ENCODE measurements at regions not wholly inside any gene's neighbourhood (a gene's known extent, or its start where the extent isn't known, plus 50 kb on each side); places are given as distances from the start of the nearest gene placed in this dataset.
A peak's percentile ranks its signal among the peaks of the same experiment; 100 is the strongest.

DNA sequence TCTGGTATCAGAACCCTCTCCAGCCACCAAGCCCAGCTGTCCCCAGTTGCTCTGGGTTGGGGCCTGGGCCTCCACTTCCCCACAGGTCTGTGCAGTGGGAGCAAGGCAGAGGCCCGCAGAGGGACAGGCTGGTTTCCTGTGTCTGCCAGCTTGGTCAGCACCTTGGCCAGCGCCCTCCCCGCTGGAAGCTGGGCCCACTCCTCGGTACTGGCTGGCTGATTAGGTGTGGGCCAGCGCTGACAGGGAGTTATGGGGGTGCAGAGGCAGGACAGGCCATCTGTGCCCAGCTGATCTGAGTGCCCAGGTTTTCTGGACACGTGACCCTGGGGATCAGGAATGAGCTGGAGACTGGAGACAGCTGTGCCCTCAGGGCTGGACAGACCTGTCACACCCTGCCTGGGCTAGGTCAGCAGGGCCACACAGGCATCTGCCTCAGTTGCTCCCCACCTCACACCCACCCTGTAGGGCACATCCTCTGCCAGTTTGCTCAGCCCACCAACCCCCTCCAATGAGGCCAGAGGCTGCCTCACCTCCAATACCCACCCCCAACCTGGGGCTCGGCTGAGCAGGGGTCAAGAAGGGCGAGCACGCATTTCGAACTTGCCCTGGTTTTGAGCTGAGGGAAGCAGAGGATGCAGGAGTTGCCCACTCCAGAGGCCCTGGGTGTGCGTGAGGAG, 175.3 kb downstream of the IGLL1 start:
- TF ChIP-seq, protein P1, sequence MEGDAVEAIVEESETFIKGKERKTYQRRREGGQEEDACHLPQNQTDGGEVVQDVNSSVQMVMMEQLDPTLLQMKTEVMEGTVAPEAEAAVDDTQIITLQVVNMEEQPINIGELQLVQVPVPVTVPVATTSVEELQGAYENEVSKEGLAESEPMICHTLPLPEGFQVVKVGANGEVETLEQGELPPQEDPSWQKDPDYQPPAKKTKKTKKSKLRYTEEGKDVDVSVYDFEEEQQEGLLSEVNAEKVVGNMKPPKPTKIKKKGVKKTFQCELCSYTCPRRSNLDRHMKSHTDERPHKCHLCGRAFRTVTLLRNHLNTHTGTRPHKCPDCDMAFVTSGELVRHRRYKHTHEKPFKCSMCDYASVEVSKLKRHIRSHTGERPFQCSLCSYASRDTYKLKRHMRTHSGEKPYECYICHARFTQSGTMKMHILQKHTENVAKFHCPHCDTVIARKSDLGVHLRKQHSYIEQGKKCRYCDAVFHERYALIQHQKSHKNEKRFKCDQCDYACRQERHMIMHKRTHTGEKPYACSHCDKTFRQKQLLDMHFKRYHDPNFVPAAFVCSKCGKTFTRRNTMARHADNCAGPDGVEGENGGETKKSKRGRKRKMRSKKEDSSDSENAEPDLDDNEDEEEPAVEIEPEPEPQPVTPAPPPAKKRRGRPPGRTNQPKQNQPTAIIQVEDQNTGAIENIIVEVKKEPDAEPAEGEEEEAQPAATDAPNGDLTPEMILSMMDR (IDR thresholded peaks at IDR 0.05) = no peak

DNA sequence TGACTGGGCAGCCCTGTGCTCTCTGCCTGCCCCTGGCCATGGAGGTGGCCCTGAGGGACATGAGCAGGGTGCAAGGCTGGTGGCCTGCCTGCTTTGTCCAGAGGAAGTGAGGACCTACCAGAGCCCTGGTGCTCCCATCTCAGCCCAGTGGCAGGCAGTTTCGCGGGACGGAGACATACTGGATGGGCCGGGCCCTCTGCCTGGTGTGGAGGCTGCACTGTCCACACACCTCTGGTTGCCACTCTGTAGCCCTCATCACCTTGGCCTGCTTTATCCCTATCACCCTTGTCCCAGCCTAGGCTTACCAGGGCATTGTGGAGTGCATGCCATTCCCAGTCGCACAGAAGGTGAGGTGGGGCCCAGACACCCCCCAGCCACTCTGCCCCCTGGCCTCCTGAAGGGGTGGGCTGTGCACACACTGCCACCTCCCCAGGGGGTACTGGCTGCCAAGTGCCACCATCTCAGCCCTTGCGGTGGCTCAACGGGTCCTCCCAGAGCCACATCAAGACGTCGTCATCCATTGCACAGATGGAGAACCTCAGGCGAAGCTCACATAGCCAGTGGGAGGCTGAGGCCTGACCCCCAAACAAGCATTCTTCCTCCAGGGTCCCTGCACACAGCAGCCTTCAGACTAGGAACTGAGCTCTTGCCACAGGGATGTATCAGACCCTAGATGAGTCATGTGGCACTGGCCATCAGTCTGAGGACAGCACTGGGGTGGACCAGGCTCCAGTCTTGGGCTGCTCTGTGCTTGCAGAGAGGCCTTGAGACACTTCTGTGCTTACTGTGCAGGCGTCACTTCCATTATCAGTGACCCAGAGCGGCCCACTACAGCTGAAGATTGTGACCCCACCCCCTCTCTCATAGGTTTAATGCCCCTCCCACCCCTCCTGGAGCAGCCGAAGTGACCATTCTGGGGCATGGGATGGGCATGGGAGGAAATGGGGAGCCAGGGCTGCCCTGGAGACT, 176.1 kb downstream of the IGLL1 start:
- TF ChIP-seq, protein P1 (IDR thresholded peaks at IDR 0.05) = no peak

DNA sequence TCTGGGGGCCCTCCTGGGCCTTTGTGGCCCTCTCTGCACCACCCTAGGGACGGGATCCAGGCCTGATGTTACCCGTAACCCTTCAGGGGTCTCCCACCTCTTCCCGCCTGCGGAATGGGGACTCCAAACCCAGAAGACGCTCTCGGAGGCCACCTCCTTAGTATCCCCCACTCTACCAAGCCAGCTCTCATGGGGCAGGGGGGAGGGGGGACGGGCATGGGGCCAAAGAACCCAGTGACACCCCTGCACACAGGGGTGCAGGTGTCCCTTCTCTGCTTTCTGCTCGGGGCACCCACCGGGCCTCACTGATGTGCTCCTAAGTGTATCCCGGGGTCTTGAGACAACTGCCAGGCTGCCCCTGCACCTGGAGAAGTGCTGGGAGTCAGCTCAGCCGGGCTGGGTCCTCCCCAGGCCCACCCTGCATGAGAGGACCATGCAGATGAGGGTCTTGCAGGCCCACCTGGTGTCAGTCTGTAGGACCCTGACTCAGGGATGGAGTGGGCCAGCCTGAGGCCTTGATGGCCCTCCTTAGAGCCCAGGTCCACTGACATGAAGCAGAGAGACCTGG, 176.9 kb downstream of the IGLL1 start:
- TF ChIP-seq, protein P1 (IDR thresholded peaks at IDR 0.05) = no peak

DNA sequence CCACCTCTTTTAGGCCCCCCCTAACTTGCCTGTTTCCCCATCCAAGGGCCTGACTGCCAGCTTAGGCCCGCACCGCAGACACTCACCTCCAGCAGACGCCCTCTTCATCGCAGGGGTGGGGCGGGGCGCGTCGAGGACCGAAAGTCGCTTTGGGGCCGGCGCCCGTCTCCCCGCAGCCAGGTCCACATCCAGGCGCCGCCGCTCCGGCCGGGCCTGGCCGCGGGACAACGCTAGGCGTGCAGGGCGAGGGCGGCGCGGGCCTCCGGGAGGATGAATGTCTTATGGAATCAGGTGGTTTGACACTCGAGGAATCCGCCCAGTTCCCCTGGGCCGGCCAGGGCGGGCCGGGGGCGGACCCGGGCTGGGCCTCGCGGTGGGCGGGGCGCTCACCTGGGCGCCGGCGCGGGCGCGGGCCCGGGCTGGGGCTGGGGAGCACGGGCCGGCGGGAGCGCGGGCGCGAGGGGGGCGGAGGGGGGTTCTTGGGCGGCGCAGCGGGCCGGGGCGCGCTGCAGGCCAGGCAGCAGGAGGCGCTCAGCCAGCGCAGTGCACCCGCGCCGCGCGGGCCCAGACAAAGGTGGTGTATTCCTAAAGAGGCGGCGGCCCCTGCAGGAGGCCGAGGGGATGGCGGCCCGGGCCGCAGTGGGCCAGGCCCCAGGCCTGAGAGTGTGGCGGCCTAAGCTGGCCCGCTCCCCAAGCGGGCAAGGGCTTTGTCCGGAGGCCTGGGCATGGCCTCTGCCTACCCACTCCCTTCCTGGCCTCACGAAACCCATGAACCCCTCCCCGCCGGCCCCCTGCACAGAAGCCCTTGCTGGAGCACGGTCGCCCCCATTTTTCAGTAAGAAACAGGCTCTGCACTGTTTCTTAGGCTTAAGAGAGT, 177.6 kb downstream of the IGLL1 start:
- TF ChIP-seq, protein P1 (IDR thresholded peaks at IDR 0.05) = peak; percentile 86

DNA sequence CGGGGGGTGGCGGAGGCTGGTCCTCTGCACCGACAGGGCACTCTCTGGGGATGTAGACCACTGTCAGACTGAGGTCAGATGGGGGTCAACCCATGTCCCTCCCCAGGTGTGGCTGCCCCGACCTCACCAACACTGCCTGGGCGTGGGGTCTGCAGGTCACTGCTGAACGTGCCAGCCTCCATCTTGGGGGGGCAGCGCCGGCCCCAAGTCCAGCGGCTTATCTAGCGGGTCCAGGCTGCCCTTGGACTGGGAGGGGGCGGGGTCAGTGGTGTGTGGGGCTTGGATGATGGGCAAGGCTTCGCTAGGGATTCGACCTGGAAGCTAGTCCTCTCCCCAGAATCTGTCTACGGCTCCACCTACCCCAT, 178.2 kb downstream of the IGLL1 start:
- TF ChIP-seq, protein P1 (IDR thresholded peaks at IDR 0.05) = no peak

DNA sequence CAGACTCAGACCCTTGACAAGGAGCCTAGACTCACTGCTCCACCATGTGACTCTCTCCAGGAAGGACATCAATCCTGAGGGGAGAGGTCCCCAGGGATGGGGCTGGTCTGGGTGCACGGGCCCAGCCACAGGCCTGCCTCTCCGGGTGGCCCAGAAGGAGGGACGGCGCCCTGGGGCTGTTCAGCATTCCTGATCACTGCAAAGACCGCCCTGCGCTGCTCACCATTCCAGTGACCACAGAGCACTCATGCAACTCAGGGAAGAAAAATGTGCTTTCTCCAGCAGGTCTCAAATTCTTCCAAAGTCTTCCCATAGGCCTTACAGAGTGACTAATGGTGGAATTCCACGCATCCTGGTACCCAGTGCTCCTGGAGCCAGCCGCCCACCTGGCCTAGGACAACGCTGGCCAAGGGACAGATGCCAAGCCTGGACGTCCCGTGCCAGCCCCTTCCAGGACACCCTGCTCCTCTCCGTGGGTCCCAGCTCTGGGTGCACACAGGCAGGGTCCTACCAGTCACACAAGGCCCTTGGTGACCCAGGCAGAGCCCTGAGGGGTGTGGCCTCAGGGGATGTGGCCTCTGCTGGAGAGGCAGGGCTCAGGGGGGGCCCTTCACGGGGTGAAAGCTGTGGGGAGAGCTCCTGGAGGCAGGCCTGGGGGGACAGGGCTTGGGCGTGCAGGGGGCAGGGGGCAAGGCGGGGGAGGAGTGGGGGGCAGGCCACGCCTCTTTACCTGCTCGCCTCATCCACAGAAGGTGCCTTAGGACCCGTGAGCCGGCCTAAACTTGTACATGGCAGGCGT, 178.8 kb downstream of the IGLL1 start:
- TF ChIP-seq, protein P1 (IDR thresholded peaks at IDR 0.05) = no peak

Measured in LNCAP (cell line).